ENCODE measurements at regions not wholly inside any gene's neighbourhood (a gene's known extent, or its start where the extent isn't known, plus 50 kb on each side); places are given as distances from the start of the nearest gene placed in this dataset.

DNA sequence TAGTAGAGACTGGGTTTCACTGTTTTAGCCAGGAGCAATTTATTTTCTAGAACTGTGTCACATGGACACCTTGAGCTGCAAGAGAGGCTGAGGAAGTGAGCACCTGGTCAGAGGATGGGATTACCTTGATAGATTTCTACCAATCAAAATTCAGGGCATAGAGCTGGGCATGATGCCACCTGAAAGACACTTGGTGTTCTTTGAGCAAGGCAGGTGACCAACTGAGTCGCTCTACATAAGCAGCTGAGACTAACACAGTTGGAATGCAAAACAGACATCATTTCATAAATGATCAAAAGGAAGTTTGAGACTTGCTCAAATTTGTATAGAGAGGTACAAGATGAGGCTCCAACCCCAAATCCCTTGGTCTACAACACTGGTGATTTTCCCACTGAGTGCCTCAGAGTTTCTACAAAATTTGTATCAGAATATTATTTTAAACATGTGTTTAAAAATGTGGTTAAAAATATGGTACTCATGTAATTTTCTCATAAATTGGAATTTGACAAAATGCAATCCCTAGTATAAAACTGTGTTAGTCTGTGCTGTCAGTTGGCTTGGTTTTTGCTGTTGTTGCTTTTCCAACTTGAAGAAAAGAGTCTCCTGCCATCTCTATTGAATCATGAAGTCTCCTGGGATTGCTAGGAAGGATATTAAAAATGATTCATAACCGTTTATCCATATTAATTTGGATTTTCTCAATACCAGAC is 156.4 kb upstream of the MDFIC start:
- TF ChIP-seq, protein P1, sequence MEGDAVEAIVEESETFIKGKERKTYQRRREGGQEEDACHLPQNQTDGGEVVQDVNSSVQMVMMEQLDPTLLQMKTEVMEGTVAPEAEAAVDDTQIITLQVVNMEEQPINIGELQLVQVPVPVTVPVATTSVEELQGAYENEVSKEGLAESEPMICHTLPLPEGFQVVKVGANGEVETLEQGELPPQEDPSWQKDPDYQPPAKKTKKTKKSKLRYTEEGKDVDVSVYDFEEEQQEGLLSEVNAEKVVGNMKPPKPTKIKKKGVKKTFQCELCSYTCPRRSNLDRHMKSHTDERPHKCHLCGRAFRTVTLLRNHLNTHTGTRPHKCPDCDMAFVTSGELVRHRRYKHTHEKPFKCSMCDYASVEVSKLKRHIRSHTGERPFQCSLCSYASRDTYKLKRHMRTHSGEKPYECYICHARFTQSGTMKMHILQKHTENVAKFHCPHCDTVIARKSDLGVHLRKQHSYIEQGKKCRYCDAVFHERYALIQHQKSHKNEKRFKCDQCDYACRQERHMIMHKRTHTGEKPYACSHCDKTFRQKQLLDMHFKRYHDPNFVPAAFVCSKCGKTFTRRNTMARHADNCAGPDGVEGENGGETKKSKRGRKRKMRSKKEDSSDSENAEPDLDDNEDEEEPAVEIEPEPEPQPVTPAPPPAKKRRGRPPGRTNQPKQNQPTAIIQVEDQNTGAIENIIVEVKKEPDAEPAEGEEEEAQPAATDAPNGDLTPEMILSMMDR (IDR thresholded peaks at IDR 0.05 in 8 of 11, conservative IDR thresholded peaks at IDR 0.05 in 3 of 11) = no peak
- no peak for TF ChIP-seq POLR2A (IDR thresholded peaks at IDR 0.05)

Measured in spleen (tissue), 7 donors.